ENCODE measurements at regions not wholly inside any gene's neighbourhood (a gene's known extent, or its start where the extent isn't known, plus 50 kb on each side); places are given as distances from the start of the nearest gene placed in this dataset.

GRCh38 chr2:114274957-114275356 lies 167.5 kb upstream of the DPP10 start:
- no TSS peak for BruUV-seq (replicated peaks)
- no peaks in the 10 kb centered on the region for H4K20me1 ChIP-seq (ENCODE audit: insufficient read depth, low read length)
- POLR2A ChIA-PET = no interaction called here
- H3K4me3 ChIP-seq (replicated peaks in 1 of 3; ENCODE audit: insufficient read depth in 1 of 3, low read depth in 2 of 3, low read length in 3 of 3) = no peak overlapping the region
- H3K4me2 ChIP-seq (ENCODE audit: low read depth, low read length) = no peak overlapping the region
- CTCF ChIA-PET (ENCODE audit: low intra/inter-chr PET ratio, low total read pairs) = no interaction called here
- no peaks in the 10 kb centered on the region for H3K79me2 ChIP-seq (ENCODE audit: insufficient read depth, low read length)
- H3K4me1 ChIP-seq (ENCODE audit: insufficient read depth, low read length) = no peaks in the 10 kb centered on the region
- no peaks in the 10 kb centered on the region for H3K27me3 ChIP-seq (ENCODE audit: control insufficient read depth in 1 of 2, insufficient read depth in 2 of 2, low read length in 2 of 2)
- in situ Hi-C loops (cut with HindIII; ENCODE audit: extremely low pct_ligation_motif_present, low pct_unique_long_range_greater_than_20kb) (no loop called here), intact Hi-C loops (cut with micrococcal nuclease; ENCODE audit: unreplicated experiment) (no loop called here)
- H3K36me3 ChIP-seq (replicated peaks in 1 of 2; ENCODE audit: control insufficient read depth in 1 of 2, insufficient read depth in 2 of 2, low read length in 2 of 2) = no peaks in the 10 kb centered on the region
- TF ChIP-seq ZFP1 (CRISPR knock-in tag; IDR thresholded peaks at IDR 0.05) (peak; percentile 96; the same call in 1 of the 2 replicates), ZNF543 (CRISPR knock-in tag; IDR thresholded peaks at IDR 0.05) (no peak)
- FAIRE-seq = no peak
- ATAC-seq = no peak
- no peak for DNase-seq (ENCODE audit: low spot score)
- H3K9ac ChIP-seq (ENCODE audit: insufficient read depth, low read depth, low read length) = no peak overlapping the region
- H3K27ac ChIP-seq (ENCODE audit: extremely low read length, insufficient read depth, low read length) = no peak overlapping the region
- H2AFZ ChIP-seq (ENCODE audit: low read length) = no peak overlapping the region
- peaks cover 23% of the 10 kb centered on the region for H3K9me3 ChIP-seq (ENCODE audit: low read length)

GRCh38 chr2:114281188-114281587 lies 161.3 kb upstream of the DPP10 start:
- no peak for ATAC-seq
- TF ChIP-seq ZNF572 (CRISPR knock-in tag; IDR thresholded peaks at IDR 0.05) = no peak
- no peak for TF ChIP-seq ZNF746 (CRISPR knock-in tag; IDR thresholded peaks at IDR 0.05)
- TF ChIP-seq ZNF609 (CRISPR knock-in tag; IDR thresholded peaks at IDR 0.05; ENCODE audit: borderline replicate concordance) = no peak
- no peak for TF ChIP-seq NONO (IDR thresholded peaks at IDR 0.05)
- no peak for TF ChIP-seq NONO (CRISPR knock-in tag; conservative IDR thresholded peaks at IDR 0.05)
- TF ChIP-seq ZNF101 (CRISPR knock-in tag; IDR thresholded peaks at IDR 0.05; ENCODE audit: borderline replicate concordance, low read depth) = no peak
- no peak for TF ChIP-seq ARNTL (CRISPR knock-in tag; IDR thresholded peaks at IDR 0.05)
- TF ChIP-seq ZBTB4 (CRISPR knock-in tag; IDR thresholded peaks at IDR 0.05; ENCODE audit: borderline replicate concordance) = no peak
- TF ChIP-seq STAG1 (CRISPR knock-in tag; IDR thresholded peaks at IDR 0.05) = no peak
- TF ChIP-seq LBX2 (CRISPR knock-in tag; IDR thresholded peaks at IDR 0.05; ENCODE audit: borderline replicate concordance) = no peak

More at GRCh38 chr2:114281188-114281587, 161.3 kb upstream of the DPP10 start:
- Histone ChIP-seq H3K36me3 (replicated peaks in 1 of 2; ENCODE audit: control insufficient read depth in 1 of 2, insufficient read depth in 2 of 2, low read length in 2 of 2) (no peaks in the 10 kb centered on the region), H2AFZ (ENCODE audit: low read length) (no peak overlapping the region), H3K4me3 (replicated peaks in 1 of 3; ENCODE audit: insufficient read depth in 1 of 3, low read depth in 2 of 3, low read length in 3 of 3) (no peak overlapping the region), H3K4me2 (ENCODE audit: low read depth, low read length) (no peak overlapping the region), H3K4me1 (ENCODE audit: insufficient read depth, low read length) (no peaks in the 10 kb centered on the region), H3K79me2 (ENCODE audit: insufficient read depth, low read length) (no peaks in the 10 kb centered on the region), H3K27ac (ENCODE audit: extremely low read length, insufficient read depth, low read length) (no peak overlapping the region), H3K9me3 (ENCODE audit: low read length) (peaks cover 4% of the 10 kb centered on the region; the same call in 1 of the 2 replicates), H3K27me3 (ENCODE audit: control insufficient read depth in 1 of 2, insufficient read depth in 2 of 2, low read length in 2 of 2) (no peaks in the 10 kb centered on the region), H3K9ac (ENCODE audit: insufficient read depth, low read depth, low read length) (no peak overlapping the region), H4K20me1 (ENCODE audit: insufficient read depth, low read length) (no peaks in the 10 kb centered on the region)
- in situ Hi-C loops (cut with HindIII; ENCODE audit: extremely low pct_ligation_motif_present, low pct_unique_long_range_greater_than_20kb) = no loop called here
- 2% methylated on average over 2 of the region's 2 CpGs for WGBS (ENCODE audit: low lambda C conversion rate)
- no peak for DNase-seq (ENCODE audit: low spot score)
- intact Hi-C loops (cut with micrococcal nuclease; ENCODE audit: unreplicated experiment) = no loop called here
- no TSS peak for BruUV-seq (replicated peaks)
- ChIA-PET CTCF (ENCODE audit: low intra/inter-chr PET ratio, low total read pairs) (no interaction called here), POLR2A (no interaction called here)
- FAIRE-seq = no peak
